ENCODE measurements at regions not wholly inside any gene's neighbourhood (a gene's known extent, or its start where the extent isn't known, plus 50 kb on each side); places are given as distances from the start of the nearest gene placed in this dataset.

DNA sequence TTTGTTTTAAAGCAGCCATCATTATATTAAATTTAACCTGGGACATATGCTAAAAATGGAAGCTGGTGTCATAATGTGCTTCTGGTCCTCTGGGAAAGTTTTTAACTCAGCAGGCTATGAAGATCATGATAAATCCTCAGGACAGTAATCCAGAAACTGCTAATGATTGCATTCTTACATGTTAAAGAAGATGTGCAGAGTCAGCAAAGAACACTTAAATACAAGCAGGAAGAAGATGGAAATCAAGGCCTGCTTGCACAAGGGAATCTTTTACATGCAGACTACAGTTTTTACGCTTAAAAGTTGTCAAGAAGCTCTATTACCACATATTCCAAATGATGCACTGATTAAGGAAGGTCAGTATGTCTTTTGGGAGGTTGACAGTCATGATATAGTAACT, 246.0 kb upstream of the PTPRD start:
- intact Hi-C loops (cut with micrococcal nuclease; ENCODE audit: unreplicated experiment): no loop called here
- DNase-seq: no peak
- Histone ChIP-seq H3K27me3 (ENCODE audit: insufficient read depth, low read depth) (no peaks in the 10 kb centered on the region), H3K36me3 (ENCODE audit: low read depth) (no peaks in the 10 kb centered on the region), H3K4me1 (replicated peaks; ENCODE audit: insufficient read depth) (no peaks in the 10 kb centered on the region), H3K4me2 (no peak overlapping the region), H3K9me3 (ENCODE audit: insufficient read depth, low read depth) (no peaks in the 10 kb centered on the region), H2AFZ (no peak overlapping the region), H3K79me2 (ENCODE audit: low read depth) (no peaks in the 10 kb centered on the region), H4K20me1 (ENCODE audit: insufficient read depth) (no peaks in the 10 kb centered on the region), H3K27ac (no peak overlapping the region), H3K9me2 (ENCODE audit: insufficient read depth) (no peaks in the 10 kb centered on the region), H3F3A (ENCODE audit: insufficient read depth, low read depth) (no peaks in the 10 kb centered on the region), H3K4me3 (no peak overlapping the region)
- POLR2A ChIA-PET (ENCODE audit: unreplicated experiment): no interaction called here
- CTCF ChIA-PET: no interaction called here
- TF ChIP-seq CTCF (conservative IDR thresholded peaks at IDR 0.05): no peak
- no peak for TF ChIP-seq EZH2 (IDR thresholded peaks at IDR 0.05; ENCODE audit: low read depth)
- no TSS peak for BruUV-seq (replicated peaks)

DNA sequence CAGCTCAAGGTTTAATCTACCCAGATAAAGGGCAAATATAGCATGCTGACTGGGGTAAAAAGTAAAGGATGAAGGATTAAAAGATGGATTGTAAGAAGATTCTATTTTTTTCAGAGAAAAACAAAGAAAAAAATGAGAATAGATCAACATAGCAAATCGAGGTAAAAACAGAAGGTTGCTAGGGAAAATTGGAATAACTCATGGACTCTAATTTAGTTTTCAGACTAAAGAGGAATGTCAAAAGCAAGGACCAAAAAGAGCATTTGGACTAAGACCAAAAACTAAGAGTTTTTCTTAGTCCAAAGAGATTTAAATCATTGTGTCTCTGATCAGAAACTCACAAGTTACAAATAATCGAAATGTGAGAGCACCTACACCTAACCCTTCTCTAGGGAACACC, 250.7 kb upstream of the PTPRD start:
- POLR2A ChIA-PET (ENCODE audit: unreplicated experiment): no interaction called here
- H3K9me2 ChIP-seq (ENCODE audit: insufficient read depth): no peaks in the 10 kb centered on the region
- no peaks in the 10 kb centered on the region for H3K36me3 ChIP-seq (ENCODE audit: low read depth)
- no TSS peak for BruUV-seq (replicated peaks)
- no peak overlapping the region for H3K27ac ChIP-seq
- H3F3A ChIP-seq (ENCODE audit: insufficient read depth, low read depth): no peaks in the 10 kb centered on the region
- H3K27me3 ChIP-seq (ENCODE audit: insufficient read depth, low read depth): no peaks in the 10 kb centered on the region
- no peak overlapping the region for H2AFZ ChIP-seq
- CTCF ChIA-PET: no interaction called here
- H3K79me2 ChIP-seq (ENCODE audit: low read depth): no peaks in the 10 kb centered on the region
- TF ChIP-seq EZH2 (IDR thresholded peaks at IDR 0.05; ENCODE audit: low read depth): no peak
- TF ChIP-seq CTCF (conservative IDR thresholded peaks at IDR 0.05): no peak
- no peak overlapping the region for H3K4me3 ChIP-seq
- no peak for DNase-seq
- no peaks in the 10 kb centered on the region for H3K9me3 ChIP-seq (ENCODE audit: insufficient read depth, low read depth)
- H3K4me1 ChIP-seq (replicated peaks; ENCODE audit: insufficient read depth): no peaks in the 10 kb centered on the region
- intact Hi-C loops (cut with micrococcal nuclease; ENCODE audit: unreplicated experiment): no loop called here
- no peak overlapping the region for H3K4me2 ChIP-seq
- no peaks in the 10 kb centered on the region for H4K20me1 ChIP-seq (ENCODE audit: insufficient read depth)

- Histone ChIP-seq H2AFZ (no peak overlapping the region), H3K4me1 (replicated peaks; ENCODE audit: insufficient read depth) (no peaks in the 10 kb centered on the region), H3K9me2 (ENCODE audit: insufficient read depth) (no peaks in the 10 kb centered on the region), H3K9me3 (ENCODE audit: insufficient read depth, low read depth) (no peaks in the 10 kb centered on the region), H3K4me3 (no peak overlapping the region), H3K36me3 (ENCODE audit: low read depth) (no peaks in the 10 kb centered on the region), H4K20me1 (ENCODE audit: insufficient read depth) (no peaks in the 10 kb centered on the region), H3K27me3 (ENCODE audit: insufficient read depth, low read depth) (no peaks in the 10 kb centered on the region), H3K4me2 (no peak overlapping the region), H3K27ac (no peak overlapping the region), H3K79me2 (ENCODE audit: low read depth) (no peaks in the 10 kb centered on the region), H3F3A (ENCODE audit: insufficient read depth, low read depth) (no peaks in the 10 kb centered on the region)
- intact Hi-C loops (cut with micrococcal nuclease; ENCODE audit: unreplicated experiment): no loop called here
- no peak for DNase-seq
- ChIA-PET CTCF (no interaction called here), POLR2A (ENCODE audit: unreplicated experiment) (no interaction called here)
- BruUV-seq (replicated peaks): no TSS peak
- no peak for TF ChIP-seq EZH2 (IDR thresholded peaks at IDR 0.05; ENCODE audit: low read depth)
- no peak for TF ChIP-seq CTCF (conservative IDR thresholded peaks at IDR 0.05)
Observed at GRCh38 chr9:10867194-10867593, 254.4 kb upstream of the PTPRD start.

Measured in PC-9 (cell line).